Dermis microvascular lymphatic vessel endothelial cell (primary cell): ENCODE measurements at regions not wholly inside any gene's neighbourhood (a gene's known extent, or its start where the extent isn't known, plus 50 kb on each side); places are given as distances from the start of the nearest gene placed in this dataset.
"Not testable (repeated sequence)": the region's sequence is repeated elsewhere in the genome, so short reads cannot be mapped to it uniquely, and the experiment has no call there.

Source experiments
- DNase-seq, 2 donors: peaks; one replicate each; pipeline versions ENCODE4 v3.0.0 to v3.0.0-alpha.2; 2010; ENCODE audit warnings: low read depth in 2 of 2

DNA sequence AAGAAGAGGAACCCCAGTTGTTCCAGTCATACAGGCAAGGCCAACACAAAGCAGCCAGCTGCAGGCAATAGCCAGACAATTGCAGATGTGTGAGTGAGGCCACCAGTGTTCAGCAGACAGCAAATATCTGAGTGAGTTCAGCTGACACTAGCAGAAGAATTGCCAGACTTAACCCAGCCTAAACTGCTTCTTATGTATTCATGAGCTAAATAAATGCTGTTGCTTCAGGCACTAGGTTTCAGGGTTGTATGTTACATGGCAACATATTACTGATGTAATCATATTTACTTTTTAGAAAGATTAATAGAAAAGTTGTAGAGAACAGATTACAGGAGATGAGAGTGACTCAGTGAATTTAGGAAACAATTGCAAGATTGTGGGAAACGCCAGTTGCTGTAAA, 129.8 kb upstream of the CHODL start:
- no peak for DNase-seq

DNA sequence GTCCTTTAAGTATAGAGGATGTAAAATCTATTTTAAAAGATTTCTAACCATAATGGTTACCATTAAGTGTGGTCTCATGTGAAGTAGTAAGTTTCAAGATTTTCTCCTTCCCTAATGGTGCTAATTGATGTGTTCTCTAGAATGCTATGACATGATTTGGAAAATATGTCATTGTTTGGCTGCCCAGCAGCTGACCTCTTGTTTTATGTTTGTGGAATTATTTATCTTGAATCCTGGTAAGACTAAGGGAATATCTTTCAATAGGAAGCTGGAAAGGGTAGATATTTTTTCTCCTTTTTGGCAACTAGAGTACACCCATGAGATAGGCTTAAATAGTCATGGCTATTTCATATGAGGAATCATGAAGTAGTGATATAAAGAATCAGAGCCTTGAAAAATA, 139.8 kb upstream of the CHODL start:
- DNase-seq = no peak

DNA sequence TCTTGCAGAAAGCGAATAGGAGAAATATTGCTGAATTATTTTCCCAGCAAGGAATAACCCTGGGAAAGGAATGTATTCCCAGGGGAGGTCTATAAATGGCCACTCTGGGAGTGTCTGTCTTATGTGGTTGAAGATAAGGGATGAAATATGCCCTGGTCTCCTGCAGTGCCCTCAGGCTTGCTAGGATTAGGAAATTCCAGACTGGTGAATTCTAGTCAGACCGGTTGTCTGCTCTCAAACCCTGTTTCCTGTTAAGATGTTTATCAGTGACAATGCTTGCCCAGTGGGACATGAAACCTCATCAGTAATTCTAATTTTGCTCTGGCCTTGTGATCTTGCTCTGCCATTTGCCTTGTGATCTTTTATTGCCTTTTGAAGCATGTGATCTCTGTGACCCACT, 148.2 kb upstream of the CHODL start:
- not testable (repeated sequence) for DNase-seq

DNA sequence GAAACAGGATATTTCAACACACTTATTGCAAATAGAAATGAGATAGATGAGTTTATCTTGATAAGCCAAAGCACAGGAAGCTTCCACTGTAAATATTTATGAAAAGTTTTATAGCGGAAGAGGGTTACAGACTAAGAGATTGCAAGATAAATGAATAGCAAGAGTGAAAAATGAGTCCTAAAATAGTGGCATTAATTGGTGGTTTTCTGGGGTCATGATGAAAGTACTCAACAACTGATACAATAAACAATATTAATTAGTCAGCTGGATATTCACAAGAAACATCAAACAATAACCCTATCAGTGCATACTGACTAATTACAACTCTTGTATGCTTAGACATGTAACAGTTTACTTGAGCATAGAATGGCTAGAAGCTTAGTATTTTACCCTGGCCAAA, 154.8 kb upstream of the CHODL start:
- DNase-seq = no peak

DNA sequence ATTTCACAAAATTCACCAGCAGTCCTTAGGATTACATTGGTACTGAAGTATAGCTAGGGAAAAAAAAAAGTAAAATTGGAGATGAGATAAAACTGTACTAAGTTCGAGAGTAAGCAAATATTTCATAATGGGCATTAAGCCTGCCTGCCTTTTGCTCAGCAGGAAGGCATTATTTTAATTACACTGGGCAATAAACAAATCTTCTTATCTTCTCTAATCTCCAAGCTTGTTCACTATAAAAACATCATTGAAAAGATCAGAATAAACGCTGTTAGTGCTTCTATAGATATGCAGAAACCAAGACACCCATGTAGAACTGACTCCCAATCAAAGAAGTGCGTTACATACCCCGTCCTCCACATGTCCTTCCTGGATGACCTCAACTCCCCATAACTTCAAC, 174.2 kb upstream of the CHODL start:
- DNase-seq = no peak

DNA sequence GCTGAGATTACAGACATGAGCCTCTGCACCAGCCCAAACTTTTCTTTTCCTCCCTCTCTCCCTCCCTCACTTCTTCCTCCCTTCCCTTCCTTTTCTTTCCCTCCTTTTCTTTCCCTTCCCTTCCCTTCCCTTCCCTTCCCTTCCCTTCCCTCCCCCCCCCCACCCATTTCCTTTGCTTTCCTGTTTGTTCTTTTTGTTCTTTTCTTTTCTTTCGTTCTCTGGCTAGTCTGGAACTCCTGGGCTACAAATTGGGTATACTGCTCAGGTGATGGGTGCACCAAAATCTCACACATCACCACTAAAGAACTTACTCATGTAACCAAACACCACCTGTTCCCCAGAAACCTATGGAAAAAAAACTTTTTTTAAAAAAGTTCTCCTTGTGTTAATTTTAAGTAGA, 174.8 kb upstream of the CHODL start:
- DNase-seq = no peak

DNA sequence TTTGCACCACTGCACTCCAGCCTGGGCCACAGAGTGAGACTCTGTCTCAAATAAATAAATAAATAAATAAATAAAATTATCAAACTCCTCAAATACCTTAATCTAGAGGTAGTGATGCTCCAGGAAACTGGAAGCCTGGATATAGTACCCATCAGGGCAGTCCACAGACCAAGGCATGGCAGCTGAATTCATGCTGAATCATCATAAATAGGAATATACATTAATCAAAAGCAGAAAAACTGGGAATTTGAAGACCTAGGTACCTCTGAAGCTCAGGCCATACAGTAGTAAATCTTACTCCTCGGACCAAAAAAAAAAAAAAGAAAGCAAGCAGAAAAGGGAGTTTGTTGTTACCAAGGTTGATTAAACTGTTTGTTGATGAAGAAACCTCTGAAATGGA, 184.2 kb upstream of the CHODL start:
- DNase-seq = no peak

DNA sequence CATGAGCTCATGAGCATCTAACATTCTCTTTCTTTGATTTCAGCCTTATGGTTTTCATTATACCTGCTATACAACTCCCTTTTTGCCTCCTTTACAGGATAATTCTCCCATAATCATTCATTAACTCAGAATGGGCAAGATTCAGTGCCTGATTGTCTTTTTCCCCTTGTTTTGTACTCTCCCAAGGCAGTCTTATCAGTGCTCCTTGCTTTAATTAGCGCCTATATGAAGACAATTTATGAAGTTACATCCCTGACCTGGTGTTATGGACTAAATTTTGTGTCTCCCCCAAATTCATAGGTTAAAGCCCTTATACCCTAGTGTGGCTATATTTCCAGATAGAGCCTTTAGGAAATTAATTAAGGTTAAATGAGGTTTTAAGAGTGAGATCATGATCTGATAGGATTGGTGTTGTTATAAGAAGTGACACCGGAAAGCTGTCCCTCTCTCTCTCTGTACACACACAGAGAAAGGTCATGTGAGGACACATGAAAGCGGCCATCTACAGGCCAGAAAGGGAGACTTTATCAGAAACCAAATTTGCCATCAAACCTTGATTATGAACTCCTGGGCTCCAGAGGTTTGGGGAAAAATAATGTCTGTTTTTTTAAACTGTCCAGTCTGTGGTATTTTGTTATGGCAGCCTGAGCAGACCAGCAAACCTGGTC, 185.8 kb upstream of the CHODL start:
- DNase-seq = no peak

DNA sequence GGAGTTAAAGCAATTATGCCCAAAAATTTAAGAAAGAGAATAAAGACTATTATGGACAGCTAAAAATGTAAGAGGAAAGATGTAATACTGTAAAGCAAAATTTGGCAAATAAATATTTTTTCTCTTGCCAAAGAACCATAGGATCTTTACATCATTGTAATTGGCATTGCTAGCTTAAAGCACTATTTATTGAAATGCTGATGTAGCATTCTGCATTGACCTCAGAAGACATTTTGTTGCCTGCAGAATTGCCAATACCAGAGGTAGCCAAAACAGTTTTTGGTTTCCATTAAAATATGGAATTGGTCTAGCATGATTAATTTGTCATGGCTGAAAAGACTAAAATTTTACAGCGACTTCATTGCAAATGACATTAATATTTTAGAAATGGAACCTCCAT, 191.5 kb upstream of the CHODL start:
- no peak for DNase-seq

DNA sequence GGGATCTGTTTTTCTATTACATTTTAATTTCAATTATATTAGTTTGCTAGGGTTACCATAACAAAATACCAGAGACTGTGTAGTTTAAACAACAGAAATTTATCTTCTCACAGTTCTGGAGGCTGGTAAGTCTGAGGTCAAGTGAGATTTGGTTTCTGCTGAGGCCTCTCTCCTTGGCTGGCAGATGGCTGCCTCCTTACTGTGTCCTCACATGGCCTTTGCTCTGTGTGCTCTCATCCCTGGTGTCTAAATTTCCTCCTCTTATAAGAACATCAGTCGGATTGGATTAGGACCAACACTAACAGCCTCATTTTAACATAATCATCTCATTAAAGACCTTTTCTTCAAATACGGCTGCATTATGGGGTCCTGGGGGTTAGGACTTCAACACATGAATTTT, 195.2 kb upstream of the CHODL start:
- DNase-seq = no peak

DNA sequence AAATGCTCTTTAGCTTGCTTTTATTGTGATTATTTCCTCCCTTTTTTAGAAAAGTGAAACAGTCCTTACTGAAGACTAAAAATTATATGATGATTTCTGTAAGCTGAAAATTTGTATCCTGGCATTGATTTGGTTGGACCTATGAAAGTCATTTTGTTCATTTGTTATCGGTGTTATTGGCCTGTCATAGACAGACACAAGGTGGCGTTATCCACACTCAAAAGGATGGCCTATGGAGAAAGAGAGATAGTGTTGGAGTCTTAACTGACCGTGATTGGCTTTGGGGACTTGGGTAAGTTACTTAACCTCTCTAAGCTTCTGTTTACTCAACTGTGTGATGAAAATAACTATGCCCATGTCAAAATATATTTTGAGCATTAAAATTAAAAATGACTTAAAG, 203.6 kb upstream of the CHODL start:
- DNase-seq = peak; percentile 12 to 63

DNA sequence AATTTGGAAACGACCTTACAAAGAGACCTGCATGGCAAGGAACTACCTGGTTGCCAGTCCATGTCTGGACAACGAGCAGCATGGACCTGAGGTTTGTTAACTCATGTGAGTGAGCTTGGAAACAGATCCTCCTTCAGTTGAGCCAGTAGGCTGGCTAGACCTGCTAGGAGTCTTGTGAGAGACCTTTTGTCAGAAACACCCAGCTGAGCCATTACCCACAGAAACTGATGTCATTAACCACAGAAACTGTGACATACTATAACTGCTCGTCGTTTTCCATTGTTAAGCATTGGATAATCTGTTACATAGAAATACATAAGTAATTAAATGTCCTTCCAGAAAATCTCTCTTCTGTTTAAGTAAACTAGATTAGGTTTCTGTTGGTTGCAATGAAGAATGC, 211.1 kb upstream of the C21orf91 start:
- DNase-seq = no peak

DNA sequence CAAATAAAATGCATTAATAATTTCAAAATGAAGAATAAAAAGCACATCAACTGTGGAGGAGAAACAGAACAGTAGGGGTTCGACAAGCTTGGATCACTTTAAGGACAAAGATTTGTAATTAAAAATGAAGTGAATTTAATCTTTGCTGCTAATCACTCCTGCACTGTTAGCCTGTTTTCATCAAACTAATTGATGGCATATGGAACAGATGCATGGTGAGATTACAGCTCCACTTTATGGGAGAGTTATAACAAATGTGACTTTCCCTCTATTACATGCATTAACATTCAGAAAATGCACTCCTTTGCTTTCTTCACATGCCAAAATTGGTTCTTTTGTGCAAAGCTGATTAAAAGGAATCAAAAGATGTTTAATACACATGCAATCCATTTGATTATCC, 207.2 kb upstream of the C21orf91 start:
- DNase-seq = no peak

DNA sequence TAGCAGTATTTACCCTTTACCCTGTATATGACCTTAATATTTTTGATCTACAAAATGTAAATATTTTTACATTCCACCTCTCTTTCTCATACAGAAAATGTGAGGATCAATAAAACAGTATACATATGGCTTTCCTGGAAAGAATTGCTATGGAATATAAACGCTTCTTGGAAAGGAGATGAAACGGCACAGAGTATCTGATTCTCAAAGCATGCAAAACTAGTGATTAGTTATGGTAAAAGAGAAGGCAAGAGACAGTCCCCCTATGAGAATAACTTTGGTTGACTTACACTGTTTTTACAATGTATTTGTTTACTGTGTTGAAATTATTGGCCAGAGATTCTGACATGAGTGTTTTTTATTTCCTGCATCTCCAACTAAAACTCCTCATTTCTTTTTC, 204.6 kb upstream of the C21orf91 start:
- DNase-seq = no peak

DNA sequence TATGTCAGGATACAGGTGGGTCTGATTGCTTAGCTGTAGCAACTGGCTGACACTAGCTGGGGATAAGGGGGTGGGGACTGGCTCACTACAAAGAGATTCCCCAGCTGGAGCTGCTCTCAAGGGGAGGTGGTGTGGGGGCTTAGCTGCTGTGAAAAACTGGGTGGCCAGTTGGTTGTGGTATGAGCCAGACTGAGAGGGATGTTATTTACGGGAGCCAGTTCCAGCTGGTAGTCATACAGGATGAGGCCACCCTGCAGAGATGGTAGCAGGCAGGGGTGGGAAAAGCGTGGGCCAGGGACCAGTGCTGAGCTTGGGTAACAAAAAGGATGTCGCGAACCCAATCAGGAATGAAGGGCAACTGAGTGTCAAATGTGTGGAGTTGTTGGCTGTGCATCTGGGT, 204.0 kb upstream of the C21orf91 start:
- DNase-seq = no peak

DNA sequence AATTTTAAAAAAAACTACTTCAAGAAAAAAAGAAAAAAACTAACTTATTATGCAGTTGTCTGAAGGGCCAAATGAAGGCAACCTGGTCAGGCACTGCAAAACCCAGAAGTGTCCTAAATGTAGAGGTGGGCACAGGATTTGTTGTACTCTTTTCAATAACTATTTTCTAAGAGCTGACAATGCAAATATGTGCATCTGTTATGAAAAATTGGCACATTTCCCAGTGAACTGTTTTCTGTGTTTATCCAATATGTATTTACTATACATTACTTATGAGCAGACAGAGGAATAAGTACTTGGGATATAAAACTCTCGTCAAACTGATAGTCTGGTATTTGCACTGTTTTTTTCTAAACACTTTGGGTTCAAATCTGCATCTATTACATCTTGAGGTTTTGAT, 188.0 kb upstream of the C21orf91 start:
- DNase-seq = no peak

DNA sequence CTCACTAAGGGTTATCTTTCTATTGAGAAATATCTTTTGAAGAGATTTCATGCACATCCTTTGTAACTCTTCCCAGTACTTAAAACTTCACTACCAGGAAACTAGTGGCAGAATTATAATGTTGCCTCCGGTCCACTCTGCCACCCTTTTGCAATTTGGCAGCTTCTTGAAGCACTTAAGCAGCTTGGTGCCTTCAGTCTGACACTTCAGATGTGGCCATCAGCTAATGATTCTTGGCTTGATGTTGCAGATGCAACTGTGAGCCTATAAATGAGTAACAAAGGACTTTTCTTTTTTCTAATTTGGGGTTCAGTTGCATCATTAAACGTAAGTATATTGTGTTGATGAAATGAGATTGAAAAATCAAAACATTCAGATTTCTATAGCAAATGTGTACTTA, 187.5 kb upstream of the C21orf91 start:
- no peak for DNase-seq

DNA sequence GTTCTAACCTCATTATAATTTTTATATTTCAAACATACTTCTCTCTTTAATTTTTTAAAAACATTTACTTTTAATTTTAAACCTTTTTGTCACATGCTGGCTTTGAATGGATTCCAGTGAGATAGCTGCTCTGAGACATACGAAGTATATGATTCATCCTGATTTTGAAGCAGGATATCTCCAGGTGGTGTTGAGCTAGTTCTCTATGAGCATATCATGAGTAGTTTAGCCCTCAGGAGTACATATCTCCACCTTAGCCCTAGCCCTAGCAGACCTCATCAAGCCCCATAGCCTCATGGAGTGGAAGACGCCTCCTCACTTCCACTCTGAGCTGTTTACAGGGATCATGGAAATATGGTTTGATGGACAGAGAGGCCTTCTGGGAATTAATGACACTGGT, 183.2 kb upstream of the C21orf91 start:
- DNase-seq = no peak

DNA sequence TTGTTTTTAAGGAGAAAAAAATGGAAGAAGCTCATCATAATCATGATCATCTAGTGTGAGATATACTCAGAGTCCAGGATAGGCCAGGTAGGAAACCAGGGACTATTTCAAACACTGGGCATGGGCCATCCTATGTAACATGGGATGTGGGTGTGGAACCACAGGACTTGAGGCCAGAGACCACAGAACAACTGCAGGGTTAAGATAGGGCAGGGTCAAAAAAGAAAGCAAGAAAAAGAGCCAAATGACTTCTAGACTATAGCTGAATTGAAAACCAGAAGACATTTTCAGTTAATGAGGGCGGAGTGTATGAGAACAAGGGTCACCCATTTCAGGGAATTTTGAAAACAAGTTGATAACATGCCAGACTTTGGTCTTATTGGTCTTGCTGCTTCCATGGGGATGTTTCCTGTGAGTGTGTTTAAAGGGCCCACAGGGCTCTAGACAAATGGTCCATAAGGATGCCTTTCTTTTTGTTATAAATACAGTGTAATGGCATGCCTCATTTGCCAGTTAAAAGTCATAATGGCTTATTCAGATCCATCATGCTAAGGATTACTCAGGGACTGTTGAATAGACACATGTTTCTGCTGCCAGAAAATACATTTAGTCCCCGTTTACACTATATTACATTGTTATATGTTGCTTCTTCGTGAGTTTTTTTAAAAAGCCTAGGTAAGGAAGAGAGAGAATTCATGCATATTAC, 182.0 kb upstream of the C21orf91 start:
- DNase-seq = no peak

DNA sequence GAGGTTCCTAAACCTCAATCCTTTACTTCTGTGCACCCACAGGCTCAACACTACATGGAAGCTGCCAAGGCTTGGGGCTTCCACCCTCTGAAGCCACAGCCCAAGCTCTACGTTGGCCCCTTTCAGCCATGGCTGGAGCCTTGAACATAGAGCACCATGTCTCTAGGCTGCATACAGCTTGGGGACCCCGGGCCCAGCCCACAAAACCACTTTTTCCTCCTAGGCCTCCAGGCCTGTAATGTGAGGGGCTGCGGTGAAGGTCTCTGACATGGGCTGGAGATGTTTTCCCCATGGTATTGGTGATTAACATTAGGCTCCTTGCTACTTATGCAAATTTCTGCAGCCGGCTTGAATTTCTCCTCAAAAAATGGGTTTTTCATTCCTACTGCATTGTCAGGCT, 179.4 kb upstream of the C21orf91 start:
- DNase-seq = not testable (repeated sequence)

DNA sequence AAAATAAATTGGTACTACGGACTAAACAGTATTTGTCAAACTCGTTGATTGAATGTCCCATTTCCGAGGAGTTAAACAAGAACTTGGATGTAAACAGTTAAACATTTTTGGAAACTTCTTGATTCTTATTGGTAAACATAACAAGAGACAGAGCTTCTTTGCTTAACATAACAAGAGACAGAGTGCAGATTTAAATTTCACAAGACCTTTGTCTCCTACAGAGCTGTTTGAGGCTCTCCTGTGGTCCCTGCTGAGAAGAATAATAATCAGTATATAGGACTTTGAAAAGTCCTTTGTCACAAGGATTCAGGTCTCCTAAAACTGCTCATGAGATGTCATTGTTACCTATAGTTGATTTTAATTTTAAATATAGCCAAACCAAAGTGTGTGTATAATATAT, 170.6 kb upstream of the C21orf91 start:
- DNase-seq = no peak

DNA sequence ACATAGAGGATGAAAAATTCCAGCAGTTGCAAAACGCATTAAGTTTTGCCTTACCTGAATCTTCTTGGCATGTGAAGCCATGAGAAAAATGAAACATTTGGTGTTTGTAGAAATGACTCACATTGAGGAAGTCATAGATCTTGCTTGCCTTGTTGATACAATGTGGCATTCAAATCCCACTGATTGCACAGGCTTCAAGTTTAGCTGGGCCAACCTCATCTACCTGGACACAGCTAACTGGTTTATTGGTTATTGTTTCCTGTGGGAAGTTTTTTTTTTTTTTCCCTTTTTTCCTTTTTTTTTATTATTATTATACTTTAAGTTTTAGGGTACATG, 168.9 kb upstream of the C21orf91 start:
- no peak for DNase-seq

DNA sequence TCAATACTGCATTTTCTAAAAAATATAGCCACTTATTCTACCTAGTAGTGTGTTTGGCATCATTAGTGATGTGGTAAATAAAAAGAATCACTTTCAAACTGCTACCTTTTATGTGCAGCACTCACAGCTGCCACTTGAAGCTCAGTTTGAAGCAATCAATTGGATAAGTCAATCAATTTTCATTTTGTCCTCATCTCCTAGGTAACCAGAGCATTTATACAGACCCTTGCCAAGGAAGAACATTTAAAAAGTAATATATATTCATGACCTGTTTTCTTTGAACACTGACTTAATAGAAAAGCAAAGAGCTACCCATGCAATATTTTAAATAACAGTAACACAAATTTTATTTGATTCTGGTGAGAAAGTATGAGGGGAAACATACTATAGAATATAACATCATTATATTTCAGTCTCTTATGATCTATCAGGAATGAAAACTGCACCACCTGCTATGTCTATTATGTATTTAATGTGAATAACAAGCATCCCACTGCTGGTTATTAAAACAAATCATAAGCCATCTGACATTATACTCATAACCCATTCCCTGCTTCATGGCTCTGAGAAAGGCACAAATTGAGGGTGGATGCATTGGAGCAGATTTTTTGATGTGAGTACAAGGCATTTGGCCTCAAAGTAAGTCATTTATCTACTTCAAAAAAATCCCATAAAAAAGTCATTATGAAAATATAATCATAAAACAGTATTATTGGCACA, 168.4 kb upstream of the C21orf91 start:
- DNase-seq = no peak
